SK-N-SH (cell line): ENCODE measurements at regions not wholly inside any gene's neighbourhood (a gene's known extent, or its start where the extent isn't known, plus 50 kb on each side); places are given as distances from the start of the nearest gene placed in this dataset.

ENCODE experiments used
- CTCF ChIA-PET: fragments of 300-600, 350-600 bp; formaldehyde crosslinking; extraction: SDS; loops from one replicate; lab custom pipeline; 2021; lab: Yijun Ruan, JAX
- POLR2A ChIA-PET: fragments of 350-600 bp; sonication (Branson Sonifier 250); formaldehyde crosslinking; extraction: SDS; loops from one replicate; lab custom pipeline; 2020; ENCODE audit warnings: antibody characterized with exemption, inconsistent platforms; lab: Yijun Ruan, JAX
- DNase-seq: peaks from one replicate; pipeline ENCODE4 v3.0.0; 2012
- H2AFZ ChIP-seq: fragments of 200-600 bp; sonication (generic); 2 replicates; pipeline ENCODE4 v1.8.1; 2016; ENCODE audit warnings: antibody characterized with exemption, mild to moderate bottlenecking, low read depth
- H3F3A ChIP-seq: fragments of 200-600 bp; sonication (generic); replicated peaks from 2 replicates; pipeline ENCODE3; 2016; ENCODE audit warnings: antibody characterized with exemption, mild to moderate bottlenecking; ENCODE audit not compliant: insufficient read depth
- H3K27ac ChIP-seq, 2 experiments: fragments of 200-500 bp in 1 of 2; fragments of 200-600 bp in 1 of 2; sonication (Bioruptor generic) in 1 of 2; sonication (generic), shearing (Covaris generic) in 1 of 2; 2 replicates each; pipeline versions ENCODE4 v1.5.1 to v1.6.1; 2014 to 2016; ENCODE audit warnings: low read depth in 2 of 2, inconsistent platforms in 1 of 2, low read length in 1 of 2, mild to moderate bottlenecking in 1 of 2, mixed read lengths in 1 of 2
- H3K27me3 ChIP-seq: fragments of 200-600 bp; sonication (generic), shearing (Covaris generic); 2 replicates; pipeline ENCODE4 v1.6.1; 2016; ENCODE audit warnings: mixed run types; ENCODE audit not compliant: insufficient read depth
- H3K36me3 ChIP-seq, 2 experiments: fragments of 200-500 bp in 1 of 2; fragments of 200-600 bp in 1 of 2; sonication (Bioruptor generic) in 1 of 2; sonication (generic) in 1 of 2; replicated peaks in 1 of 2; 2 replicates each; pipeline versions ENCODE3 to v1.5.1; 2014 to 2016; ENCODE audit warnings: low read length in 1 of 2, mild to moderate bottlenecking in 1 of 2; ENCODE audit not compliant: insufficient read depth in 2 of 2, control insufficient read depth in 1 of 2
- H3K4me1 ChIP-seq, 2 experiments: fragments of 200-500 bp in 1 of 2; fragments of 200-600 bp in 1 of 2; sonication (Bioruptor generic) in 1 of 2; sonication (generic), shearing (Covaris generic) in 1 of 2; 2 replicates each; pipeline versions ENCODE4 v1.5.1 to v1.6.1; 2014 to 2016; ENCODE audit warnings: low read depth in 1 of 2, low read length in 1 of 2, mixed run types in 1 of 2; ENCODE audit not compliant: insufficient read depth in 2 of 2, control insufficient read depth in 1 of 2
- H3K4me2 ChIP-seq: fragments of 200-600 bp; sonication (generic), shearing (Covaris generic); 2 replicates; pipeline ENCODE4 v1.6.1; 2017; ENCODE audit warnings: mixed run types
- H3K4me3 ChIP-seq, 2 experiments: fragments of 200-500 bp in 1 of 2; fragments of 200-600 bp in 1 of 2; sonication (Bioruptor generic) in 1 of 2; sonication (generic), shearing (Covaris generic) in 1 of 2; 2 replicates each; pipeline versions ENCODE4 v1.5.1 to v1.8.1; 2014 to 2016; ENCODE audit warnings: low read depth in 2 of 2, inconsistent platforms in 1 of 2, low read length in 1 of 2, mild to moderate bottlenecking in 1 of 2, mixed read lengths in 1 of 2, moderate library complexity in 1 of 2
- H3K79me2 ChIP-seq: fragments of 200-600 bp; sonication (generic); 2 replicates; pipeline ENCODE4 v1.8.1; 2017; ENCODE audit warnings: mild to moderate bottlenecking; ENCODE audit not compliant: insufficient read depth
- H3K9ac ChIP-seq: fragments of 200-600 bp; sonication (generic); 2 replicates; pipeline ENCODE4 v1.6.1; 2017; ENCODE audit warnings: mixed run types
- H3K9me2 ChIP-seq: fragments of 200-600 bp; sonication (generic); 2 replicates; pipeline ENCODE4 v1.6.1; 2017; ENCODE audit warnings: mixed run types
- H3K9me3 ChIP-seq: fragments of 200-600 bp; sonication (generic); 2 replicates; pipeline ENCODE4 v1.6.1; 2017; ENCODE audit warnings: mixed run types, mild to moderate bottlenecking, moderate library complexity
- H4K20me1 ChIP-seq: fragments of 200-600 bp; sonication (generic); 2 replicates; pipeline ENCODE4 v1.6.1; 2017; ENCODE audit warnings: mild to moderate bottlenecking, mixed run types; ENCODE audit not compliant: insufficient read depth
- EP300 ChIP-seq, 2 experiments: IDR thresholded peaks; 2 replicates each; pipeline versions ENCODE4 v1.4.0 to v1.6.1; 2012; ENCODE audit warnings: borderline replicate concordance in 1 of 2, low read depth in 1 of 2, low read length in 1 of 2
- FOXM1 ChIP-seq: IDR thresholded peaks from 2 replicates; pipeline ENCODE4 v1.4.0; 2012; ENCODE audit warnings: low read depth, mild to moderate bottlenecking
- RCOR1 ChIP-seq: fragments of 150-350 bp; IDR thresholded peaks from 2 replicates; pipeline ENCODE4 v1.6.1; 2017; ENCODE audit warnings: antibody characterized with exemption, low read length
- RXRA ChIP-seq: IDR thresholded peaks from 2 replicates; pipeline ENCODE4 v1.4.0; 2012; ENCODE audit warnings: low read depth, mild to moderate bottlenecking, borderline replicate concordance
- TAF1 ChIP-seq: IDR thresholded peaks from 2 replicates; pipeline ENCODE4 v1.6.1; 2012; ENCODE audit warnings: low read depth, mild to moderate bottlenecking, low read length, moderate library complexity, borderline replicate concordance
- TEAD4 ChIP-seq: IDR thresholded peaks from 2 replicates; pipeline ENCODE4 v1.4.0; 2012; ENCODE audit warnings: mild to moderate bottlenecking, borderline replicate concordance; ENCODE audit not compliant: insufficient read depth
- USF2 ChIP-seq: fragments of 150-350 bp; IDR thresholded peaks from 2 replicates; pipeline ENCODE4 v1.6.1; 2017; ENCODE audit warnings: antibody characterized with exemption, low read length, low read depth, borderline replicate concordance
- YY1 ChIP-seq: IDR thresholded peaks from 2 replicates; pipeline ENCODE4 v1.4.0; 2012; ENCODE audit warnings: low read depth, mild to moderate bottlenecking
- WGBS: methylation state at CpG from one replicate; pipeline ENCODE4 v1.1.6; 2017; ENCODE audit warnings: low lambda C conversion rate; 5-methylcytosine and 5-hydroxymethylcytosine counted together
- TF ChIP-seq, protein P1 (sequence below): IDR thresholded peaks from 2 replicates; pipeline ENCODE4 v1.4.0; 2012; ENCODE audit warnings: low read depth
- TF ChIP-seq, protein P2 (sequence below): fragments of 150-350 bp; IDR thresholded peaks from 2 replicates; pipeline ENCODE4 v1.6.1; 2016; ENCODE audit warnings: mild to moderate bottlenecking, low read depth, low read length
- TF ChIP-seq, protein P3 (sequence below): IDR thresholded peaks from 2 replicates; pipeline ENCODE4 v1.4.0; 2012; ENCODE audit warnings: low read depth, borderline replicate concordance
- TF ChIP-seq, protein P4 (sequence below): fragments of 200-600 bp; sonication (generic); IDR thresholded peaks from 2 replicates; pipeline ENCODE4 v1.6.1; 2017; ENCODE audit warnings: antibody characterized with exemption, mild to moderate bottlenecking, moderate library complexity

- no peak overlapping the region for H3K4me2 ChIP-seq
- ChIA-PET CTCF (no interaction called here), POLR2A (no interaction called here)
- no peak for DNase-seq
- H3K79me2 ChIP-seq: no peaks in the 10 kb centered on the region
- TF ChIP-seq, protein P1, sequence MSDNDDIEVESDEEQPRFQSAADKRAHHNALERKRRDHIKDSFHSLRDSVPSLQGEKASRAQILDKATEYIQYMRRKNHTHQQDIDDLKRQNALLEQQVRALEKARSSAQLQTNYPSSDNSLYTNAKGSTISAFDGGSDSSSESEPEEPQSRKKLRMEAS: no peak
- TF ChIP-seq YY1 (no peak), RXRA (no peak)
- H3K27me3 ChIP-seq: no peaks in the 10 kb centered on the region
- H2AFZ ChIP-seq: no peak overlapping the region
- no peaks in the 10 kb centered on the region for H4K20me1 ChIP-seq
- no peak overlapping the region for H3K27ac ChIP-seq
- 92% methylated on average over 2 of the region's 2 CpGs for WGBS
- no peaks in the 10 kb centered on the region for H3K9me2 ChIP-seq
- H3K4me1 ChIP-seq: peaks cover 0 to 9% of the 10 kb centered on the region in 2 experiments; a peak in 2 of 4 replicates
- H3K4me3 ChIP-seq: no peak overlapping the region
- no peaks in the 10 kb centered on the region for H3F3A ChIP-seq
- H3K9me3 ChIP-seq: no peaks in the 10 kb centered on the region; the same call in 1 of the 2 replicates
- H3K9ac ChIP-seq: no peak overlapping the region
- peaks cover 0 to 4% of the 10 kb centered on the region in 2 experiments for H3K36me3 ChIP-seq
Measured at GRCh38 chr4:107196312-107196711, 160.2 kb upstream of the DKK2 start.

DNA sequence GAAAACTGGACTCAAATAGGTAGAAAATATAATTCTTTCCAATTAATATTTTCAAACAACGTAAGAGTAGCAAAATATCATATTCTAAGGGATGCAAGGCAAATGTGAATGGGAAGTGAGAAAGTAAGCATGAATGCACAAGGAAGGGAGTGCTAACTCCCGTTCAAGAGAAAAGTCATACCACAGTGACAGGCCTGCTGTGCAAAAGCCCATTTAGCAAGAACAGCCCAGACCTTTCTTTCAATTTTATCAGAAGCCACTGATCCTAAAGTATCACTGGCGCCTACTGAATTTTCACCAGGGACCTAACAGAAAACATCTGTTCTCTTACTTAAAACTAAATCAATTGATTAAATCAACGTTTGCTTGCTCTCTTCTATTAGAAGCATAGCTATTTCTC, 157.9 kb upstream of the DKK2 start:
- no peak overlapping the region for H3K4me2 ChIP-seq
- H2AFZ ChIP-seq: no peak overlapping the region
- no peaks in the 10 kb centered on the region for H3K27me3 ChIP-seq
- TF ChIP-seq, protein P1: no peak
- TF ChIP-seq EP300 (IDR thresholded peaks at IDR 0.05; ENCODE audit: borderline replicate concordance in 1 of 2, low read depth in 1 of 2, low read length in 1 of 2) (peak in 1 of 2 experiments; percentile 40; a peak in 1 of 4 replicates), TEAD4 (no peak), RCOR1 (peak; percentile 31; the same call in 1 of the 2 replicates), FOXM1 (no peak)
- TF ChIP-seq, protein P2, sequence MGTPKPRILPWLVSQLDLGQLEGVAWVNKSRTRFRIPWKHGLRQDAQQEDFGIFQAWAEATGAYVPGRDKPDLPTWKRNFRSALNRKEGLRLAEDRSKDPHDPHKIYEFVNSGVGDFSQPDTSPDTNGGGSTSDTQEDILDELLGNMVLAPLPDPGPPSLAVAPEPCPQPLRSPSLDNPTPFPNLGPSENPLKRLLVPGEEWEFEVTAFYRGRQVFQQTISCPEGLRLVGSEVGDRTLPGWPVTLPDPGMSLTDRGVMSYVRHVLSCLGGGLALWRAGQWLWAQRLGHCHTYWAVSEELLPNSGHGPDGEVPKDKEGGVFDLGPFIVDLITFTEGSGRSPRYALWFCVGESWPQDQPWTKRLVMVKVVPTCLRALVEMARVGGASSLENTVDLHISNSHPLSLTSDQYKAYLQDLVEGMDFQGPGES: no peak
- H3K79me2 ChIP-seq: no peaks in the 10 kb centered on the region
- peaks cover 0 to 9% of the 10 kb centered on the region in 2 experiments; a peak in 2 of 4 replicates for H3K4me1 ChIP-seq
- peak overlapping the region in 1 of 2 experiments; percentile 65; a peak in 2 of 4 replicates for H3K27ac ChIP-seq
- WGBS: 56% methylated on average over 4 of the region's 4 CpGs
- ChIA-PET CTCF (interaction anchor here (1.0 to 1.4 kb wide), 2 partner anchors 11 to 125 kb away, joined by 3 read pairs; no protein-coding TSS in a partner anchor), POLR2A (no interaction called here)
- no peak overlapping the region for H3K9ac ChIP-seq
- no peaks in the 10 kb centered on the region for H3K9me2 ChIP-seq
- H3K36me3 ChIP-seq: peaks cover 0 to 4% of the 10 kb centered on the region in 2 experiments
- H3K9me3 ChIP-seq: no peaks in the 10 kb centered on the region; the same call in 1 of the 2 replicates
- no peak overlapping the region for H3K4me3 ChIP-seq
- no peaks in the 10 kb centered on the region for H3F3A ChIP-seq
- peak; percentile 29 for DNase-seq
- no peaks in the 10 kb centered on the region for H4K20me1 ChIP-seq

GRCh38 chr4:107192601-107193000, 156.5 kb upstream of the DKK2 start:
- peaks cover 0 to 9% of the 10 kb centered on the region in 2 experiments; a peak in 2 of 4 replicates for H3K4me1 ChIP-seq
- H3K9me3 ChIP-seq: no peaks in the 10 kb centered on the region; the same call in 1 of the 2 replicates
- no peaks in the 10 kb centered on the region for H3K9me2 ChIP-seq
- CTCF ChIA-PET: interaction anchor here (1.6 kb wide), 1 partner anchor 10 kb away, joined by 10 read pairs; no protein-coding TSS in a partner anchor
- no peak overlapping the region; a peak in 1 of 4 replicates for H3K27ac ChIP-seq
- no peaks in the 10 kb centered on the region for H4K20me1 ChIP-seq
- DNase-seq: no peak
- H3K27me3 ChIP-seq: no peaks in the 10 kb centered on the region
- no peak overlapping the region for H2AFZ ChIP-seq
- H3K36me3 ChIP-seq: peaks cover 0 to 4% of the 10 kb centered on the region in 2 experiments
- 87% methylated on average over 6 of the region's 6 CpGs for WGBS
- POLR2A ChIA-PET: no interaction called here
- H3K79me2 ChIP-seq: no peaks in the 10 kb centered on the region
- H3K9ac ChIP-seq: no peak overlapping the region
- no peaks in the 10 kb centered on the region for H3F3A ChIP-seq
- no peak for TF ChIP-seq USF2
- TF ChIP-seq RXRA: no peak
- TF ChIP-seq, protein P3, sequence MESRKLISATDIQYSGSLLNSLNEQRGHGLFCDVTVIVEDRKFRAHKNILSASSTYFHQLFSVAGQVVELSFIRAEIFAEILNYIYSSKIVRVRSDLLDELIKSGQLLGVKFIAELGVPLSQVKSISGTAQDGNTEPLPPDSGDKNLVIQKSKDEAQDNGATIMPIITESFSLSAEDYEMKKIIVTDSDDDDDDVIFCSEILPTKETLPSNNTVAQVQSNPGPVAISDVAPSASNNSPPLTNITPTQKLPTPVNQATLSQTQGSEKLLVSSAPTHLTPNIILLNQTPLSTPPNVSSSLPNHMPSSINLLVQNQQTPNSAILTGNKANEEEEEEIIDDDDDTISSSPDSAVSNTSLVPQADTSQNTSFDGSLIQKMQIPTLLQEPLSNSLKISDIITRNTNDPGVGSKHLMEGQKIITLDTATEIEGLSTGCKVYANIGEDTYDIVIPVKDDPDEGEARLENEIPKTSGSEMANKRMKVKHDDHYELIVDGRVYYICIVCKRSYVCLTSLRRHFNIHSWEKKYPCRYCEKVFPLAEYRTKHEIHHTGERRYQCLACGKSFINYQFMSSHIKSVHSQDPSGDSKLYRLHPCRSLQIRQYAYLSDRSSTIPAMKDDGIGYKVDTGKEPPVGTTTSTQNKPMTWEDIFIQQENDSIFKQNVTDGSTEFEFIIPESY: no peak
- TF ChIP-seq, protein P4, sequence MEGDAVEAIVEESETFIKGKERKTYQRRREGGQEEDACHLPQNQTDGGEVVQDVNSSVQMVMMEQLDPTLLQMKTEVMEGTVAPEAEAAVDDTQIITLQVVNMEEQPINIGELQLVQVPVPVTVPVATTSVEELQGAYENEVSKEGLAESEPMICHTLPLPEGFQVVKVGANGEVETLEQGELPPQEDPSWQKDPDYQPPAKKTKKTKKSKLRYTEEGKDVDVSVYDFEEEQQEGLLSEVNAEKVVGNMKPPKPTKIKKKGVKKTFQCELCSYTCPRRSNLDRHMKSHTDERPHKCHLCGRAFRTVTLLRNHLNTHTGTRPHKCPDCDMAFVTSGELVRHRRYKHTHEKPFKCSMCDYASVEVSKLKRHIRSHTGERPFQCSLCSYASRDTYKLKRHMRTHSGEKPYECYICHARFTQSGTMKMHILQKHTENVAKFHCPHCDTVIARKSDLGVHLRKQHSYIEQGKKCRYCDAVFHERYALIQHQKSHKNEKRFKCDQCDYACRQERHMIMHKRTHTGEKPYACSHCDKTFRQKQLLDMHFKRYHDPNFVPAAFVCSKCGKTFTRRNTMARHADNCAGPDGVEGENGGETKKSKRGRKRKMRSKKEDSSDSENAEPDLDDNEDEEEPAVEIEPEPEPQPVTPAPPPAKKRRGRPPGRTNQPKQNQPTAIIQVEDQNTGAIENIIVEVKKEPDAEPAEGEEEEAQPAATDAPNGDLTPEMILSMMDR: no peak
- TF ChIP-seq TAF1: no peak
- H3K4me2 ChIP-seq: no peak overlapping the region
- no peak overlapping the region for H3K4me3 ChIP-seq
